Karpas-422 (cell line): ENCODE measurements at regions not wholly inside any gene's neighbourhood (a gene's known extent, or its start where the extent isn't known, plus 50 kb on each side); places are given as distances from the start of the nearest gene placed in this dataset.

Experiments
- DNase-seq: peaks from one replicate; pipeline ENCODE4 v3.0.0-alpha.2; 2015
- H2AFZ ChIP-seq: fragments of 200-600 bp; sonication (generic); 2 replicates; pipeline ENCODE4 v1.6.1; 2014; ENCODE audit warnings: antibody characterized with exemption, low read length, mixed read lengths
- H3K27ac ChIP-seq: fragments of 200-600 bp; sonication (generic); 2 replicates; pipeline ENCODE4 v1.5.1; 2014; ENCODE audit warnings: mild to moderate bottlenecking, low read length, moderate library complexity
- H3K27me3 ChIP-seq: fragments of 200-600 bp; sonication (generic); 2 replicates; pipeline ENCODE4 v1.6.1; 2014; ENCODE audit warnings: low read length, mixed read lengths
- H3K36me3 ChIP-seq: fragments of 200-600 bp; sonication (generic); 2 replicates; pipeline ENCODE4 v1.6.1; 2014; ENCODE audit warnings: low read length, mixed read lengths; ENCODE audit not compliant: insufficient read depth
- H3K4me1 ChIP-seq: fragments of 200-600 bp; sonication (generic); 2 replicates; pipeline ENCODE4 v1.6.1; 2014; ENCODE audit warnings: mild to moderate bottlenecking, low read length, mixed read lengths
- H3K4me2 ChIP-seq: fragments of 200-600 bp; sonication (generic); 2 replicates; pipeline ENCODE4 v1.6.1; 2014; ENCODE audit warnings: low read length, low read depth, mild to moderate bottlenecking; ENCODE audit not compliant: poor library complexity, severe bottlenecking
- H3K4me3 ChIP-seq: fragments of 200-600 bp; sonication (generic); 2 replicates; pipeline ENCODE4 v1.5.1; 2014; ENCODE audit warnings: mild to moderate bottlenecking, antibody characterized with exemption, low read length, mixed read lengths
- H3K79me2 ChIP-seq: fragments of 200-600 bp; sonication (generic); 2 replicates; pipeline ENCODE4 v1.6.1; 2014; ENCODE audit warnings: mild to moderate bottlenecking, low read length, mixed read lengths
- H3K9ac ChIP-seq: fragments of 200-600 bp; sonication (generic); 2 replicates; pipeline ENCODE4 v1.6.0; 2014; ENCODE audit warnings: low read length
- H3K9me2 ChIP-seq: fragments of 200-600 bp; sonication (generic), shearing (Covaris generic); replicated peaks from 2 replicates; pipeline ENCODE4 v1.6.0; 2014; ENCODE audit warnings: mild to moderate bottlenecking, low read length, moderate library complexity; ENCODE audit not compliant: insufficient read depth
- H3K9me3 ChIP-seq: fragments of 300-700, 200-600 bp; sonication (generic); 2 replicates; pipeline ENCODE4 v1.6.1; 2014; ENCODE audit warnings: low read length, mixed read lengths
- H4K20me1 ChIP-seq: fragments of 200-600 bp; sonication (generic); 2 replicates; pipeline ENCODE4 v1.6.1; 2014; ENCODE audit warnings: mild to moderate bottlenecking, antibody characterized with exemption, low read length, low read depth; ENCODE audit not compliant: insufficient read depth

DNA sequence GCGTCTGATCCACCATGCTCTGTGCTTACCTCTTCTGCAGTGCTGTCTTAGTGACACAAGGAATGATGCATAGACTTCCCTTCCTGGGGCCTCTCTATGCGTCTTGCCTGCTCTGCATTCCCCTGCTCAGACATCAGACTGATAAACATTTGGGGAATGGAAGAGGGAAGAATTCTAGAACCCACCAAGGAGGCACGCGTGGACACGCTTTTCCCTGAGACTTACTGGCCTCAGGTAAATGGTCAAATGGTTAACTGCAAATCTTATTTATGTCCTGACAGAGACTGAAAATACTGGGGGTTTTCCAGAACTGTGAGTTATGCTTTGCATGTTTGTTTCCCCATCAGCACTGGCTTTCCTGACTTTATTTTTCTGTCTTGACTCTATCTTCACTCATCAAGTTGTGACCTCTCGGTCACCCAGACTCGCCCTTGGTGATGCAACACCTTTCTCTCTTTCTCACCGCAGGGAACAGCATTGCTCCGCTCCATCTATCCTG is 285.9 kb upstream of the FZD8 start:
- Histone ChIP-seq H3K9me3 (no peaks in the 10 kb centered on the region), H3K79me2 (no peaks in the 10 kb centered on the region), H4K20me1 (no peaks in the 10 kb centered on the region), H3K27me3 (no peaks in the 10 kb centered on the region), H3K9ac (no peak overlapping the region), H3K4me2 (no peak overlapping the region), H3K4me3 (no peak overlapping the region), H3K36me3 (no peaks in the 10 kb centered on the region), H3K4me1 (no peaks in the 10 kb centered on the region), H2AFZ (no peak overlapping the region), H3K9me2 (no peaks in the 10 kb centered on the region), H3K27ac (no peak overlapping the region)
- DNase-seq, result no peak

DNA sequence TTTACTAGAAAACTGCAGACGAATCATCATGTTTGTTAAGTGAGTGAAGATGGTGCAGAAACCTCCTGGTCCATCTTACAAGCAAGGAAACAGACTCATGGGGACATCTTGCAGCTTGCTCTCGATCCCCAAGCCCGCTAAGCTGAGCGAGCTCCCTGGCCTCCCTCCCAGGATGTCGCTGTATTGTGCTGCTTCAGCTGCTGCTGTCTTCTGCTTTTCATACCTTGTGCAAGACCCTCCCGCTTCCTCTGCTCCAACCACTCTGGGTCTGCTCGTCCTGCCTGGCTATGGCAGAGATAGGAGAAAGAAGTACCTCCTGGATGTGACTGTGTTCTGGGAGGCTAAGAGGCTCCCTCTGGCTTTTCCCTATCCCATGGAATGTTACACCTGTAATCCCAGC is 285.2 kb upstream of the FZD8 start:
- H3K36me3 ChIP-seq, result no peaks in the 10 kb centered on the region
- no peaks in the 10 kb centered on the region for H4K20me1 ChIP-seq
- no peaks in the 10 kb centered on the region for H3K4me1 ChIP-seq
- H3K4me3 ChIP-seq, result no peak overlapping the region
- no peak overlapping the region for H2AFZ ChIP-seq
- H3K9me3 ChIP-seq, result no peaks in the 10 kb centered on the region
- no peak overlapping the region for H3K9ac ChIP-seq
- H3K27me3 ChIP-seq, result no peaks in the 10 kb centered on the region
- no peak for DNase-seq
- H3K27ac ChIP-seq, result no peak overlapping the region
- H3K4me2 ChIP-seq, result no peak overlapping the region
- no peaks in the 10 kb centered on the region for H3K79me2 ChIP-seq
- H3K9me2 ChIP-seq, result no peaks in the 10 kb centered on the region

DNA sequence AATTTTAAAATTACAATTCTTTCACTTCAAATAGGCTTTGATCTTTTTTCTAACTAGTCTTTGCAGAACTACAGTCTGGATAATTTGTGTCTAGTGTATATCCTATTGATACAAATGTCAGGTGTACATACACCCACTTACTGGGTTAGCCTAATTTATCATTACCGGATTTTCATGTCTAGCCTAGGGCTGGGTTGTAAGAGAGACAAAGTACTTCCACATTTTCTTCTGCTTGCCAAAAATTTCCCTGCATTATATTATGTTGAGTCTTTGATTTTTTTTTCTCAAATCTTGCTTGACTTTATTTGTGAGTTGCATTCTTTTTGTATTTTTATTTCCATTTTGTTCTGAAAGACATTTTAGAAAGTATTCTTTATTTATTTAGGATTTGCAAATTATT is 284.8 kb upstream of the FZD8 start:
- H3K79me2 ChIP-seq, result no peaks in the 10 kb centered on the region
- H3K4me1 ChIP-seq, result no peaks in the 10 kb centered on the region
- H3K36me3 ChIP-seq, result no peaks in the 10 kb centered on the region
- H3K9ac ChIP-seq, result no peak overlapping the region
- H3K9me3 ChIP-seq, result no peaks in the 10 kb centered on the region
- no peak overlapping the region for H3K27ac ChIP-seq
- no peak for DNase-seq
- H3K27me3 ChIP-seq, result no peaks in the 10 kb centered on the region
- H4K20me1 ChIP-seq, result no peaks in the 10 kb centered on the region
- H3K4me3 ChIP-seq, result no peak overlapping the region
- no peak overlapping the region for H2AFZ ChIP-seq
- H3K9me2 ChIP-seq, result no peaks in the 10 kb centered on the region
- no peak overlapping the region for H3K4me2 ChIP-seq

DNA sequence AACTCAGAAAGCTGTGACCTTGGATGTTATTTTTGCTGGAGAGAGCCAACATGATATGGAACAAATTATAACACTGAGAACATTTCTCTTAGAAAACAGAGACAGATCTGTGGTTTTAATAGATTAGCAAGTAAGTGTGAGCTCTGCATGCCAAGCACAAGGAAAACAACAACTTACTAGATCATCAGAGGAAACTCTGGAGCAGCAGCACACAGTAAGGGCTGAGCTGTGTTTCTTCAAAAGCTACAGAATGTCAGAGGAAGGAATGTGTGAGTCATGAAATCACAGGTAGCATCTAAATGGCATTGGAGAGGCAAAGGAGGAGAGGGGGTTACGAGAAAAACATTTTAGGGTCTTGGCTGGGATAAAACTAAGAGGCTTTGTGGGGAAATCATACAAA is 283.4 kb upstream of the FZD8 start:
- H3K9ac ChIP-seq, result no peak overlapping the region

DNA sequence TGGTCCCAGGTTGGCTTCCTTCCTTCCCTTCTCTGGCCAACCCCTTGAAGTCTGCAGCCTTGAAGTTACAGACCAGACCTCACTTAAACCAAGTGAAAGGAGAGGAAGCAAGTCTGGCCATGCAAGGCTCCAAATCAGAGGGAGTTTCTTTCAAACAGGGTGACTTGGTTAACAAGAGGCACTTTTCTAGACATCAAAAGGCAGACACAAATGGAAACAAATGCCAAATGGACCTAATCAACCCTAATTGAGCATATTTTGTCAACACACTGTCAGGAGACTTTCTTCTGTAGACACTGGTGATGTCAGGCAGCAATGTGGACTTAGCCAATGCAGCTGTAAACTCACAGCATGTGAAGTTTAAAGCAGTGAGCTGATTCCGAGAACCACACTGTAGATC is 282.7 kb upstream of the FZD8 start:
- Histone ChIP-seq H3K9me2 (no peaks in the 10 kb centered on the region), H4K20me1 (no peaks in the 10 kb centered on the region), H3K27me3 (no peaks in the 10 kb centered on the region), H3K36me3 (no peaks in the 10 kb centered on the region), H3K4me1 (no peaks in the 10 kb centered on the region), H3K9ac (no peak overlapping the region), H3K4me3 (no peak overlapping the region), H2AFZ (no peak overlapping the region), H3K79me2 (no peaks in the 10 kb centered on the region), H3K9me3 (no peaks in the 10 kb centered on the region), H3K4me2 (no peak overlapping the region), H3K27ac (no peak overlapping the region)
- DNase-seq, result no peak

More for the DNA sequence above, 283.4 kb upstream of the FZD8 start:
- H3K36me3 ChIP-seq, result no peaks in the 10 kb centered on the region
- no peaks in the 10 kb centered on the region for H3K79me2 ChIP-seq
- no peak overlapping the region for H3K4me2 ChIP-seq
- H2AFZ ChIP-seq, result no peak overlapping the region
- H3K4me1 ChIP-seq, result no peaks in the 10 kb centered on the region
- H3K27ac ChIP-seq, result no peak overlapping the region
- H3K27me3 ChIP-seq, result no peaks in the 10 kb centered on the region
- no peak overlapping the region for H3K4me3 ChIP-seq
- no peaks in the 10 kb centered on the region for H3K9me2 ChIP-seq
- DNase-seq, result no peak
- no peaks in the 10 kb centered on the region for H4K20me1 ChIP-seq
- H3K9me3 ChIP-seq, result no peaks in the 10 kb centered on the region

DNA sequence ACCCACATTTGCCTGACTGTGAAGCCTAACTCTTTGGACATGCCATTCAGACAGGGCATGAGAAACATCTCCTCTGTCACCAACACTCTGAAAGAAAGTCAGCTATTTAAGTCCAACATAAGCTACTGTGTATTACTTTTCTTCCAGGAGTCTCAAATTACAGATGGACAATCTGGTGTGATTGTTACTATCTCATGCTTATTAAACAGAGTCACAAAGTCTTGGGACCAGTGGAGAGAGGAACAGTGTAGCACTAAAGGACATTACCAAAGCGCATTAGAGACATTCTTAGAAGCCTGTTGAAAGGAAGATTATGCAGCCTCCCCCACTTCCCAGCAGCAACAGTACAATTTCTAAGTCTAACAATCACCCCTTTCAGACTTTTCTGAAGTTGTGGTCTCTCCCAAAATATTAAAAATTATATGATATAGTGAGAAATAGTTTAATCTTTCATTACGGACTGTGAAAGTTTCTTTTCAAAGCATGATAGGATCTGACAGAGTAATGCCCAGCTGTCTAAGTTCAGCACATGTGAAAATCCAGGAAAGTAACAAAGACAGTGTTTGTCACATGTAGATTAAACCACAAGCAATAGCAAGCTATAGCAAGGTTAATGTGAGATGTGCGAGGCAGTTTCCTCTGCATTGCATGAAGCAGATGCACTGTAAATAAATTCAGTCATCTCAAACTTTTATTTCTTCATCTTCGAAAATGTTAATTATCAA is 280.9 kb upstream of the FZD8 start:
- no peaks in the 10 kb centered on the region for H3K4me1 ChIP-seq
- no peaks in the 10 kb centered on the region for H3K9me2 ChIP-seq
- H3K4me3 ChIP-seq, result no peak overlapping the region
- H4K20me1 ChIP-seq, result no peaks in the 10 kb centered on the region
- no peak for DNase-seq
- H3K4me2 ChIP-seq, result no peak overlapping the region
- no peaks in the 10 kb centered on the region for H3K36me3 ChIP-seq
- H3K9ac ChIP-seq, result no peak overlapping the region
- no peak overlapping the region for H3K27ac ChIP-seq
- H2AFZ ChIP-seq, result no peak overlapping the region
- H3K79me2 ChIP-seq, result no peaks in the 10 kb centered on the region
- H3K27me3 ChIP-seq, result no peaks in the 10 kb centered on the region
- no peaks in the 10 kb centered on the region for H3K9me3 ChIP-seq

DNA sequence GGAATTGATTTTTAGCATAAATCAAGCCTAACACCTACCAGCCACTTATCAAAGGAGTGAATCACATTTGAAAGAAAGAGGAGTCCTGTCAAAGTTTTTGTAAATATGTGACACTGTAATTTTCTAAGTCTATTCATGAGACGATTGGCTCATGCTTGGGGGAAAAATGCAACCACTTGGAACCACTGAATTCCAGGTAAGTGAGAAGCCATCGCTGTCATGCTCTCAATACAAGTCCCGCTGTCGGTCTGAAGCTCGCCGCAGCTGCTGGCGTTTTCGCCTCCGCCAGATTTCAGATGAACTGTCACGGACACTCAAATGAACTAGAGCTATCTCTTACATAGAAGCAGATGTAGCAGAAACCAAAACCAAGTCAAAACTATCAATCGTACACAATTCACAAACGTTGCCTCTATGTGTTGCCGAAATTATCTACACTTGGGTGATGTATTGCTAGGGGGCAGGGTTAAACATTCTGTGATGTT is 279.8 kb upstream of the FZD8 start:
- Histone ChIP-seq H3K9me2 (no peaks in the 10 kb centered on the region), H2AFZ (no peak overlapping the region), H3K9me3 (no peaks in the 10 kb centered on the region), H4K20me1 (no peaks in the 10 kb centered on the region), H3K4me2 (no peak overlapping the region), H3K79me2 (no peaks in the 10 kb centered on the region), H3K27ac (no peak overlapping the region), H3K4me3 (no peak overlapping the region), H3K4me1 (no peaks in the 10 kb centered on the region), H3K36me3 (no peaks in the 10 kb centered on the region), H3K27me3 (no peaks in the 10 kb centered on the region), H3K9ac (no peak overlapping the region)
- DNase-seq, result no peak

DNA sequence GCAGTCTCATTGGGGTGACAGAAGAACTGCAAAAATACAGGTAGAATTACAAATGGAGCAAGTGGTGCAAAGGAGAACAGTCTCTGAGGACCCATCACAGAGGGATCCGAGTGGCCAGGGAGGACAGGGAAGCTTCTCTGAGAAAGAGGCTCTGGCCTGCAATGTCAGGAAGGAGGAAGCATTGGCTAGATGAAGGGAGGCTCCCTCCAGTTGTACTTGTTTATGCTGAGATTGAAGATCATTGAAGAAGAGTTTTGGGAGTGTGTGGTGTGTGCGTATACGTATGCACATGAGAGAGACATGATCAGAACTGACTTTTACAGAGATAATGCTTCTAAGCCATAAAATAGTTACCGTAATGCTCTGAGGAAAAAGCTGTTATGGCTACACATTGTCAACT is 274.7 kb upstream of the FZD8 start:
- Histone ChIP-seq H3K9me2 (no peaks in the 10 kb centered on the region), H3K4me1 (no peaks in the 10 kb centered on the region), H3K36me3 (no peaks in the 10 kb centered on the region), H3K79me2 (no peaks in the 10 kb centered on the region), H3K4me3 (no peak overlapping the region), H4K20me1 (no peaks in the 10 kb centered on the region), H3K4me2 (no peak overlapping the region), H3K27me3 (no peaks in the 10 kb centered on the region), H3K9ac (no peak overlapping the region), H2AFZ (no peak overlapping the region), H3K9me3 (no peaks in the 10 kb centered on the region), H3K27ac (no peak overlapping the region)
- no peak for DNase-seq
